Stomach (tissue), 8 donors: ENCODE measurements at regions not wholly inside any gene's neighbourhood (a gene's known extent, or its start where the extent isn't known, plus 50 kb on each side); places are given as distances from the start of the nearest gene placed in this dataset.

Experiments
- DNase-seq, 2 donors: peaks; one replicate each; pipeline versions ENCODE4 v3.0.0 to v3.0.0-alpha.2; 2013 to 2019
- H3K27ac ChIP-seq, 5 donors: fragments of 200-600 bp in 4 of 5; sonication (generic) in 4 of 5; one replicate each; pipeline ENCODE4 v1.5.1; 2013 to 2019; ENCODE audit warnings: mild to moderate bottlenecking in 1 of 5, moderate library complexity in 1 of 5
- H3K27me3 ChIP-seq, 3 donors: fragments of 200-600 bp; sonication (generic); one replicate each; pipeline ENCODE4 v1.5.1; 2017 to 2019; ENCODE audit warnings: mixed run types in 1 of 3
- H3K36me3 ChIP-seq, 4 donors: fragments of 200-600 bp; sonication (generic); 1 replicate in 3 of 4; 2 replicates in 1 of 4; pipeline ENCODE4 v1.5.1; 2016 to 2019
- H3K4me1 ChIP-seq, 4 donors: fragments of 200-600 bp; sonication (generic); one replicate each; pipeline ENCODE4 v1.5.1; 2016 to 2019
- H3K4me3 ChIP-seq, 4 donors: fragments of 200-600 bp; sonication (generic) in 3 of 4; one replicate each; pipeline ENCODE4 v1.5.1; 2016 to 2019; ENCODE audit warnings: mild to moderate bottlenecking in 1 of 4
- H3K9me3 ChIP-seq, 4 donors: fragments of 200-600 bp; sonication (generic); one replicate each; pipeline ENCODE4 v1.5.1; 2016 to 2019
- CTCF ChIP-seq, 7 experiments: fragments of 450-650 bp in 4 of 7; fragments of 200-600 bp in 3 of 7; sonication (generic) in 3 of 7; IDR thresholded peaks; one replicate each; pipeline ENCODE4 v1.5.1; 2016 to 2019; ENCODE audit warnings: antibody characterized with exemption in 7 of 7, control low read depth in 2 of 7, mild to moderate bottlenecking in 1 of 7
- EP300 ChIP-seq: sonication (generic); formaldehyde crosslinking; IDR thresholded peaks from one replicate; pipeline ENCODE4 v1.6.1; 2017; ENCODE audit warnings: antibody characterized with exemption
- POLR2A ChIP-seq, 4 donors: fragments of 450-650 bp; IDR thresholded peaks; one replicate each; pipeline ENCODE4 v1.6.1; 2016; ENCODE audit warnings: antibody characterized with exemption in 4 of 4, control low read depth in 2 of 4, mild to moderate bottlenecking in 1 of 4, moderate library complexity in 1 of 4
- POLR2AphosphoS5 ChIP-seq, 3 donors: sonication (generic); formaldehyde crosslinking; IDR thresholded peaks; one replicate each; pipeline ENCODE4 v1.6.1; 2016; ENCODE audit warnings: antibody characterized with exemption in 3 of 3
- WGBS, 5 donors: extraction: QIAGEN DNeasy Blood & Tissue Kit in 3 of 5; methylation state at CpG; one replicate each; pipeline versions ENCODE4 v1.1.5 to v1.1.7; 2013 to 2018; 5-methylcytosine and 5-hydroxymethylcytosine counted together
- intact Hi-C: fragments of 100-400 bp; cut with DNase I; formaldehyde crosslinking; loops from one replicate; pipeline ENCODE4 v1.15.1; 2023; ENCODE audit warnings: low total_unique reads
- donor health status: healthy with polysubstance abuse.
- donor health status: Bipolar disorder and iron deficiency.
- donor health status: healthy.

GRCh38 chr6:95228636-95229035 is 348.7 kb upstream of the MANEA start:
- Histone ChIP-seq H3K36me3 (no peaks in the 10 kb centered on the region), H3K4me1 (no peaks in the 10 kb centered on the region), H3K27me3 (no peaks in the 10 kb centered on the region), H3K4me3 (no peak overlapping the region), H3K27ac (no peak overlapping the region), H3K9me3 (no peaks in the 10 kb centered on the region)
- TF ChIP-seq EP300 (no peak), CTCF (IDR thresholded peaks at IDR 0.05) (no peak), POLR2AphosphoS5 (IDR thresholded peaks at IDR 0.05) (no peak), POLR2A (IDR thresholded peaks at IDR 0.05) (no peak)
- intact Hi-C loops, result no loop called here
- DNase-seq, result no peak
- 34 to 49% (median 40%) methylated on average over 3 of the region's 3 CpGs for WGBS, 5 donors

GRCh38 chr6:95230071-95230740 is 347.1 kb upstream of the MANEA start:
- intact Hi-C loops, result no loop called here
- WGBS, 5 donors, result 39 to 51% (median 47%) methylated on average over 2 of the region's 2 CpGs

GRCh38 chr6:95231416-95231815 is 345.9 kb upstream of the MANEA start:
- H3K27ac ChIP-seq, result no peak overlapping the region
- no peak for TF ChIP-seq EP300
- TF ChIP-seq CTCF (IDR thresholded peaks at IDR 0.05), result no peak
- no peak for TF ChIP-seq POLR2A (IDR thresholded peaks at IDR 0.05)
- TF ChIP-seq POLR2AphosphoS5 (IDR thresholded peaks at IDR 0.05), result no peak
- intact Hi-C loops, result no loop called here
- H3K36me3 ChIP-seq, result no peaks in the 10 kb centered on the region
- H3K27me3 ChIP-seq, result no peaks in the 10 kb centered on the region
- H3K9me3 ChIP-seq, result no peaks in the 10 kb centered on the region
- H3K4me3 ChIP-seq, result no peak overlapping the region
- no peaks in the 10 kb centered on the region for H3K4me1 ChIP-seq
- DNase-seq, result no peak

More at GRCh38 chr6:95230071-95230740, 347.1 kb upstream of the MANEA start:
- H3K9me3 ChIP-seq, result no peaks in the 10 kb centered on the region
- no peak for DNase-seq
- H3K4me1 ChIP-seq, result no peaks in the 10 kb centered on the region
- H3K27ac ChIP-seq, result no peak overlapping the region
- no peaks in the 10 kb centered on the region for H3K36me3 ChIP-seq
- TF ChIP-seq POLR2A (IDR thresholded peaks at IDR 0.05), result no peak
- TF ChIP-seq POLR2AphosphoS5 (IDR thresholded peaks at IDR 0.05), result no peak
- TF ChIP-seq CTCF (IDR thresholded peaks at IDR 0.05), result no peak
- TF ChIP-seq EP300, result no peak
- no peaks in the 10 kb centered on the region for H3K27me3 ChIP-seq
- H3K4me3 ChIP-seq, result no peak overlapping the region

GRCh38 chr6:95232446-95232845 is 344.9 kb upstream of the MANEA start:
- H3K36me3 ChIP-seq, result no peaks in the 10 kb centered on the region
- intact Hi-C loops, result no loop called here
- H3K4me3 ChIP-seq, result no peak overlapping the region
- H3K4me1 ChIP-seq, result no peaks in the 10 kb centered on the region
- no peak for TF ChIP-seq CTCF (IDR thresholded peaks at IDR 0.05)
- no peak for TF ChIP-seq EP300
- no peak for TF ChIP-seq POLR2AphosphoS5 (IDR thresholded peaks at IDR 0.05)
- TF ChIP-seq POLR2A (IDR thresholded peaks at IDR 0.05), result no peak
- no peak overlapping the region for H3K27ac ChIP-seq
- H3K27me3 ChIP-seq, result no peaks in the 10 kb centered on the region
- 86 to 98% (median 94%) methylated on average over 4 of the region's 4 CpGs for WGBS, 5 donors
- no peak for DNase-seq
- H3K9me3 ChIP-seq, result no peaks in the 10 kb centered on the region
